Endodermal cell (in vitro differentiated cells): ENCODE measurements at regions not wholly inside any gene's neighbourhood (a gene's known extent, or its start where the extent isn't known, plus 50 kb on each side); places are given as distances from the start of the nearest gene placed in this dataset.

Experiments used
- DNase-seq: peaks from one replicate; pipeline ENCODE4 v3.0.0-alpha.2; 2017
- H3K27ac ChIP-seq: 2 replicates; pipeline ENCODE4 v1.5.1; 2013; ENCODE audit warnings: mild to moderate bottlenecking, low read depth, low read length, moderate library complexity
- H3K27me3 ChIP-seq: 2 replicates; pipeline ENCODE4 v1.6.1; 2013; ENCODE audit warnings: mild to moderate bottlenecking, low read length, moderate library complexity; ENCODE audit not compliant: insufficient read depth, control insufficient read depth, poor library complexity, severe bottlenecking
- H3K36me3 ChIP-seq: 2 replicates; pipeline ENCODE4 v1.7.0; 2013; ENCODE audit warnings: mild to moderate bottlenecking, low read length, moderate library complexity; ENCODE audit not compliant: control insufficient read depth, insufficient read depth
- H3K4me1 ChIP-seq: one replicate; pipeline ENCODE4 v1.7.0; 2013; ENCODE audit warnings: low read length; ENCODE audit not compliant: control insufficient read depth, insufficient read depth
- H3K4me3 ChIP-seq: 2 replicates; pipeline ENCODE4 v1.5.1; 2013; ENCODE audit warnings: mild to moderate bottlenecking, low read length, moderate library complexity
- H3K9ac ChIP-seq: 2 replicates; pipeline ENCODE4 v1.6.1; 2013; ENCODE audit warnings: mild to moderate bottlenecking, low read length, moderate library complexity; ENCODE audit not compliant: poor library complexity, severe bottlenecking; ENCODE audit errors: extremely low read depth
- H3K9me3 ChIP-seq: 2 replicates; pipeline ENCODE4 v1.6.1; 2013; ENCODE audit warnings: mild to moderate bottlenecking, low read length, moderate library complexity; ENCODE audit not compliant: control insufficient read depth
- H3K27ac Mint-ChIP-seq: 2 replicates; pipeline ENCODE4 v1.8.0; 2020; ENCODE audit warnings: mixed read lengths
- H3K27me3 Mint-ChIP-seq: 2 replicates; pipeline ENCODE4 v1.8.0; 2021; ENCODE audit warnings: mild to moderate bottlenecking, mixed read lengths; ENCODE audit not compliant: insufficient read depth
- H3K36me3 Mint-ChIP-seq: 2 replicates; pipeline ENCODE4 v1.8.0; 2020; ENCODE audit warnings: low read depth, mixed read lengths
- H3K4me1 Mint-ChIP-seq: 2 replicates; pipeline ENCODE4 v1.8.0; 2020; ENCODE audit warnings: mixed read lengths
- H3K4me3 Mint-ChIP-seq: 2 replicates; pipeline ENCODE4 v1.8.0; 2020; ENCODE audit warnings: mild to moderate bottlenecking, moderate library complexity, mixed read lengths
- H3K9me3 Mint-ChIP-seq: 2 replicates; pipeline ENCODE4 v1.8.0; 2020; ENCODE audit warnings: mild to moderate bottlenecking, mixed read lengths
- WGBS, 2 experiments: methylation state at CpG; one replicate each; pipeline versions ENCODE4 v1.1.5 to v1.1.7; 2013; ENCODE audit warnings: missing lambda C conversion rate in 2 of 2, mixed read lengths in 1 of 2; ENCODE audit not compliant: insufficient coverage in 1 of 2, insufficient read length in 1 of 2; 5-methylcytosine and 5-hydroxymethylcytosine counted together
- TF ChIP-seq, protein P1 (sequence below): fragments of 200-600 bp; sonication (generic); conservative IDR thresholded peaks from 2 replicates; pipeline ENCODE4 v1.5.0; 2021; ENCODE audit warnings: antibody characterized with exemption, mild to moderate bottlenecking

DNA sequence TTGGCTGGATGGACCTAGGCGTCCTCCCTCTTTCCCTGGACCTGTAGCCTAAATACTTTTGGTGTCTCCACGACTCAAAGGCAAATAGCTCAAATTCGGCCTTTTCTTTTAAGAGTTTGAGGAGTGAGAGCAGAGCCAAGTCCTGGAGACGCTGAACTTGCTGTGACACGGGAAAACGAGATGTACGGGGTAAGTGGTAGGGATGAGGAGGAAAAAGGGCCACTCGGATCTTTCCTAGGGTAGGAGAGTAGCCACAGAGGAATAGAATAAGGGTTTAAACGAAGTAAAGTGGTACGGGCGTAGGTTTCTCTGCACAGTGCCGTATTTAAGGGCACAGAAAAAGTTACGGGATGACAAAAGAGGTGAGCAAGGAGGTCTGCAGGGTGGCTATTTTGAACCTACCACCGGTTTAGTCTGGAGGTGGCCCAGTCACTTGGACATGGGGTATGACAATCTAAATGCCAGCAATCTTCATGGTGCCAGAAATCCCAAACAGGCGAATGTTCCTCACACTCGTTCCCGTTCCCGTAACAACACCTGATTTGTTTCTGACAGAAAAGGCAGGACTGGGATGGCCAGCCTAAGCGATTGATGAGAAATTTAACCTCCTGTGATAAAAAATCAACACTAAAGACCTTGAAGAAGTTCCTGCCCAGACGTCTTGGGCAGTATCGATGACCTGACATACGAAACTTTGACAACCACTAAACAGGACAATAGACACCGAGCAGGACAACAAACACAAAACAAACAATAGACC, 149.3 kb downstream of the TRIM27 start:
- Histone ChIP-seq H3K36me3 (no peaks in the 10 kb centered on the region), H3K4me3 (peak overlapping the region; percentile 93), H3K9me3 (no peaks in the 10 kb centered on the region), H3K4me1 (peaks cover 25% of the 10 kb centered on the region), H3K27ac (no peak overlapping the region), H3K9ac (peak overlapping the region; percentile 60), H3K27me3 (peaks cover 89% of the 10 kb centered on the region)
- no peak for DNase-seq
- H3K4me3 Mint-ChIP-seq: peak overlapping the region; percentile 74
- peaks cover 93% of the 10 kb centered on the region for H3K27me3 Mint-ChIP-seq
- H3K27ac Mint-ChIP-seq: no peak overlapping the region
- TF ChIP-seq, protein P1, sequence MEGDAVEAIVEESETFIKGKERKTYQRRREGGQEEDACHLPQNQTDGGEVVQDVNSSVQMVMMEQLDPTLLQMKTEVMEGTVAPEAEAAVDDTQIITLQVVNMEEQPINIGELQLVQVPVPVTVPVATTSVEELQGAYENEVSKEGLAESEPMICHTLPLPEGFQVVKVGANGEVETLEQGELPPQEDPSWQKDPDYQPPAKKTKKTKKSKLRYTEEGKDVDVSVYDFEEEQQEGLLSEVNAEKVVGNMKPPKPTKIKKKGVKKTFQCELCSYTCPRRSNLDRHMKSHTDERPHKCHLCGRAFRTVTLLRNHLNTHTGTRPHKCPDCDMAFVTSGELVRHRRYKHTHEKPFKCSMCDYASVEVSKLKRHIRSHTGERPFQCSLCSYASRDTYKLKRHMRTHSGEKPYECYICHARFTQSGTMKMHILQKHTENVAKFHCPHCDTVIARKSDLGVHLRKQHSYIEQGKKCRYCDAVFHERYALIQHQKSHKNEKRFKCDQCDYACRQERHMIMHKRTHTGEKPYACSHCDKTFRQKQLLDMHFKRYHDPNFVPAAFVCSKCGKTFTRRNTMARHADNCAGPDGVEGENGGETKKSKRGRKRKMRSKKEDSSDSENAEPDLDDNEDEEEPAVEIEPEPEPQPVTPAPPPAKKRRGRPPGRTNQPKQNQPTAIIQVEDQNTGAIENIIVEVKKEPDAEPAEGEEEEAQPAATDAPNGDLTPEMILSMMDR: no peak
- no peaks in the 10 kb centered on the region for H3K9me3 Mint-ChIP-seq
- no peaks in the 10 kb centered on the region for H3K36me3 Mint-ChIP-seq
- 17 to 20% methylated on average over 16 to 23 of the region's 23 CpGs for WGBS, 2 experiments
- H3K4me1 Mint-ChIP-seq: peaks cover 67% of the 10 kb centered on the region

DNA sequence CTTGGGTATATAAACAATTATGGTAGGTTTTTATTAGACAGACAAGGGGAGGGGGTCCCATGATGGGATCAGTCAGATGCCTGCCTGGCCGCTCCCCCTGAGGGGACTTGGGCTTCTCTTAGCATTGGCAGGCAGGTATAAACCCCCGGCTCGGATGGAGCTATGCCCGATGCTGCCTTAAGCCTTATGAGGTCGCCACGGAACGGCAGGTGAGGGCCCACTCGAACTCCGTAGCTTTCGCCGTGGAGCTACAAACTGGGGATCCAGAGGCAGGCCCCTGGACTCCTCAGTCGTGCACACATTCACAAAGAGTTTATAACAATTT, 148.8 kb downstream of the TRIM27 start:
- no peaks in the 10 kb centered on the region for H3K9me3 ChIP-seq
- H3K27me3 ChIP-seq: peaks cover 93% of the 10 kb centered on the region
- H3K36me3 Mint-ChIP-seq: no peaks in the 10 kb centered on the region
- TF ChIP-seq, protein P1: no peak
- no peak overlapping the region for H3K27ac ChIP-seq
- peak overlapping the region; percentile 60 for H3K9ac ChIP-seq
- H3K4me1 ChIP-seq: peaks cover 20% of the 10 kb centered on the region
- H3K4me1 Mint-ChIP-seq: peaks cover 61% of the 10 kb centered on the region
- H3K36me3 ChIP-seq: no peaks in the 10 kb centered on the region
- peak overlapping the region; percentile 86 for H3K27ac Mint-ChIP-seq
- WGBS, 2 experiments: 0 to 2% methylated on average over 3 to 12 of the region's 12 CpGs
- H3K9me3 Mint-ChIP-seq: peaks cover 4% of the 10 kb centered on the region
- H3K27me3 Mint-ChIP-seq: peaks cover 93% of the 10 kb centered on the region
- no peak for DNase-seq
- peak overlapping the region; percentile 93 for H3K4me3 ChIP-seq
- H3K4me3 Mint-ChIP-seq: peak overlapping the region; percentile 74

DNA sequence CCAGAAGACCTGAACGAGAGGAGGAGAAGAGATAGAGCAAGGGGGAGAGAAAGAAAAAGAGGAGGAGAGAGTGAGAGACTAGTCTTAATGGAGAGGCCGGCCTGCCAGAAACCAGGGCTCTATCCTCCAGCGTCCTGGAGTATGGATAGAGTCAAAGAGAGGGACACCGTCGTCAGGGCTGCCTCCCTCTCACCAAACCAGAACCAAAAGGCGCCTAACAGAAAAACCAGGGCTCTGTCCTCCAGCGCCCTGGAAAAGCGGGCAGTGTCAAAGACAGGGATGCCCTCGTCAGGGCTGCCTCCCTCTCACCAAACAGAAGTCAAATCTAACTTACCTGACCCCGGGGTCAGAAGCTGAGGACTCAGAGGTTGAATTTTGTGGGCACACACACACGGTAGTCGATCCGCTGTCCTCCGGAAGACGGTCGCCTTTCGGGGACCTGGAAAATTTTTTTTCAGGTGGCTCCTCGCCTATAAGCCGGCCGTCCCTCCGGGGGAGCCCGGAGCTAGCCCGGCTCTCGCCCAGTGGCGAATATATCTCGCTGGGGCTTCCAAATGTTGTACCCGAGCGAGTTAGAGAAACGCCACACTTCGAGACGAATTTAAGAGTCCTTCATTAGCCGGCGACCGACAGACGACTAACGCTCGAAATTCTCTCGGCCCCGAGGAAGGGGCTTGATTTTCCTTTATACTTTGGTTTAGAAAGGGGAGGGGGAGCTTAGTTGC, 148.2 kb downstream of the TRIM27 start:
- Histone ChIP-seq H3K4me3 (peak overlapping the region; percentile 93), H3K27me3 (peaks cover 95% of the 10 kb centered on the region)
- peak; percentile 73 for DNase-seq

More for the DNA sequence above, 148.2 kb downstream of the TRIM27 start:
- H3K36me3 Mint-ChIP-seq: no peaks in the 10 kb centered on the region
- peaks cover 58% of the 10 kb centered on the region for H3K4me1 Mint-ChIP-seq
- 0% methylated on average over 32 to 39 of the region's 39 CpGs for WGBS, 2 experiments
- Histone ChIP-seq H3K9ac (peak overlapping the region; percentile 60), H3K36me3 (no peaks in the 10 kb centered on the region), H3K4me1 (peaks cover 15% of the 10 kb centered on the region), H3K9me3 (no peaks in the 10 kb centered on the region), H3K27ac (no peak overlapping the region)
- H3K27me3 Mint-ChIP-seq: peaks cover 93% of the 10 kb centered on the region
- H3K4me3 Mint-ChIP-seq: peak overlapping the region; percentile 74
- H3K27ac Mint-ChIP-seq: peak overlapping the region; percentile 86
- H3K9me3 Mint-ChIP-seq: peaks cover 4% of the 10 kb centered on the region
- TF ChIP-seq, protein P1: no peak
